Naive thymus-derived CD8-positive, alpha-beta T cell (primary cell): ENCODE measurements at regions not wholly inside any gene's neighbourhood (a gene's known extent, or its start where the extent isn't known, plus 50 kb on each side); places are given as distances from the start of the nearest gene placed in this dataset.

Source experiments
- ATAC-seq, 2 donors: fragments of 150-1000 bp; cut with Tn5 transposase in 1 of 2; sonication (Bioruptor Pico), chemical (Tn5 transposase) in 1 of 2; 1 replicate in 1 of 2; 2 replicates in 1 of 2; pipeline ENCODE4 v1.10.0; 2021; ENCODE audit warnings: mild to moderate bottlenecking in 2 of 2, moderate library complexity in 2 of 2
- POLR2A ChIA-PET: fragments of 350-600 bp; sonication (Branson Sonifier 250); formaldehyde crosslinking; loops from one replicate; lab custom pipeline; 2021; ENCODE audit warnings: antibody characterized with exemption; lab: Charles Lee
- DNase-seq, 10 donors: peaks; one replicate each; pipeline versions ENCODE4 v3.0.0 to v3.0.0-alpha.2; 2020 to 2022
- H3K27ac Mint-ChIP-seq, 10 donors: one replicate each; pipeline ENCODE4 v1.8.0; 2020 to 2022; ENCODE audit warnings: mild to moderate bottlenecking in 10 of 10, mixed read lengths in 10 of 10, moderate library complexity in 4 of 10, inconsistent platforms in 1 of 10
- H3K27me3 Mint-ChIP-seq, 5 donors: one replicate each; pipeline ENCODE4 v1.8.0; 2021 to 2022; ENCODE audit warnings: mixed read lengths in 5 of 5
- H3K36me3 Mint-ChIP-seq, 3 donors: one replicate each; pipeline ENCODE4 v1.8.0; 2020 to 2022; ENCODE audit warnings: mixed read lengths in 3 of 3, mild to moderate bottlenecking in 2 of 3, inconsistent platforms in 1 of 3
- H3K4me1 Mint-ChIP-seq, 4 donors: one replicate each; pipeline ENCODE4 v1.8.0; 2021 to 2022; ENCODE audit warnings: mixed read lengths in 4 of 4
- H3K4me3 Mint-ChIP-seq, 10 donors: one replicate each; pipeline ENCODE4 v1.8.0; 2020 to 2022; ENCODE audit warnings: mild to moderate bottlenecking in 10 of 10, mixed read lengths in 10 of 10, moderate library complexity in 6 of 10, inconsistent platforms in 1 of 10
- H3K9me3 Mint-ChIP-seq, 9 donors: one replicate each; pipeline ENCODE4 v1.8.0; 2020 to 2022; ENCODE audit warnings: mixed read lengths in 9 of 9, mild to moderate bottlenecking in 3 of 9, inconsistent platforms in 1 of 9, moderate library complexity in 1 of 9

GRCh38 chrX:10714531-10714930 lies 94.1 kb upstream of the MID1 start:
- Mint-ChIP-seq H3K36me3 (peaks cover 0 to 9% (median 0%) of the 10 kb centered on the region in 3 donors), H3K9me3 (peaks cover 0 to 7% (median 0%) of the 10 kb centered on the region in 9 donors), H3K4me1 (no peaks in the 10 kb centered on the region), H3K27ac (no peak overlapping the region), H3K4me3 (no peak overlapping the region), H3K27me3 (peaks cover 0 to 5% (median 0%) of the 10 kb centered on the region in 5 donors)
- ATAC-seq: no peak
- no peak for DNase-seq
- POLR2A ChIA-PET: no interaction called here

GRCh38 chrX:10722851-10723250 lies 102.5 kb upstream of the MID1 start:
- Mint-ChIP-seq H3K9me3 (no peaks in the 10 kb centered on the region), H3K36me3 (no peaks in the 10 kb centered on the region), H3K27ac (no peak overlapping the region), H3K27me3 (no peaks in the 10 kb centered on the region), H3K4me3 (no peak overlapping the region), H3K4me1 (no peaks in the 10 kb centered on the region)
- DNase-seq: peak in 5 of 10 donors; percentile 3 to 24 (median 12)
- POLR2A ChIA-PET: no interaction called here
- ATAC-seq: no peak

- Mint-ChIP-seq H3K27ac (no peak overlapping the region), H3K4me3 (no peak overlapping the region), H3K36me3 (no peaks in the 10 kb centered on the region), H3K27me3 (no peaks in the 10 kb centered on the region), H3K4me1 (no peaks in the 10 kb centered on the region), H3K9me3 (no peaks in the 10 kb centered on the region)
- POLR2A ChIA-PET: no interaction called here
- ATAC-seq: no peak
- no peak for DNase-seq
Observed at GRCh38 chrX:10725071-10725470, 104.7 kb upstream of the MID1 start.

- Mint-ChIP-seq H3K4me3 (no peak overlapping the region), H3K36me3 (no peaks in the 10 kb centered on the region), H3K27ac (no peak overlapping the region), H3K9me3 (no peaks in the 10 kb centered on the region), H3K4me1 (no peaks in the 10 kb centered on the region), H3K27me3 (no peaks in the 10 kb centered on the region)
- no peak for ATAC-seq
- POLR2A ChIA-PET: no interaction called here
- DNase-seq: no peak
Observed at GRCh38 chrX:10726647-10727046, 106.3 kb upstream of the MID1 start.

GRCh38 chrX:10728806-10729389 lies 108.5 kb upstream of the MID1 start:
- H3K9me3 Mint-ChIP-seq: peaks cover 0 to 2% (median 0%) of the 10 kb centered on the region in 9 donors
- H3K4me1 Mint-ChIP-seq: no peaks in the 10 kb centered on the region
- no peak overlapping the region for H3K4me3 Mint-ChIP-seq
- DNase-seq: no peak
- H3K36me3 Mint-ChIP-seq: no peaks in the 10 kb centered on the region
- H3K27ac Mint-ChIP-seq: no peak overlapping the region
- H3K27me3 Mint-ChIP-seq: no peaks in the 10 kb centered on the region
- POLR2A ChIA-PET: no interaction called here
- ATAC-seq: no peak

- Mint-ChIP-seq H3K4me1 (no peaks in the 10 kb centered on the region), H3K36me3 (no peaks in the 10 kb centered on the region), H3K4me3 (no peak overlapping the region), H3K27ac (no peak overlapping the region), H3K9me3 (peaks cover 0 to 4% (median 0%) of the 10 kb centered on the region in 9 donors), H3K27me3 (peaks cover 0 to 4% (median 0%) of the 10 kb centered on the region in 5 donors)
- no peak for DNase-seq
- ATAC-seq: no peak
- POLR2A ChIA-PET: no interaction called here
Observed at GRCh38 chrX:10739426-10739825, 119.0 kb upstream of the MID1 start.

- H3K4me3 Mint-ChIP-seq: no peak overlapping the region
Observed at GRCh38 chrX:10741003-10741402, 120.6 kb upstream of the MID1 start.

GRCh38 chrX:10741550-10741949 lies 121.2 kb upstream of the MID1 start:
- Mint-ChIP-seq H3K9me3 (peaks cover 0 to 4% (median 0%) of the 10 kb centered on the region in 9 donors), H3K36me3 (no peaks in the 10 kb centered on the region), H3K27me3 (peaks cover 0 to 3% (median 0%) of the 10 kb centered on the region in 5 donors), H3K27ac (no peak overlapping the region), H3K4me1 (no peaks in the 10 kb centered on the region), H3K4me3 (no peak overlapping the region)
- DNase-seq: no peak
- no peak for ATAC-seq
- POLR2A ChIA-PET: no interaction called here

More at GRCh38 chrX:10741003-10741402, 120.6 kb upstream of the MID1 start:
- peaks cover 0 to 4% (median 0%) of the 10 kb centered on the region in 9 donors for H3K9me3 Mint-ChIP-seq
- no peaks in the 10 kb centered on the region for H3K36me3 Mint-ChIP-seq
- DNase-seq: no peak
- no peak for ATAC-seq
- peaks cover 0 to 4% (median 0%) of the 10 kb centered on the region in 5 donors for H3K27me3 Mint-ChIP-seq
- no peaks in the 10 kb centered on the region for H3K4me1 Mint-ChIP-seq
- H3K27ac Mint-ChIP-seq: no peak overlapping the region
- POLR2A ChIA-PET: no interaction called here

GRCh38 chrX:10743476-10743875 lies 123.1 kb upstream of the MID1 start:
- Mint-ChIP-seq H3K4me3 (no peak overlapping the region), H3K4me1 (no peaks in the 10 kb centered on the region), H3K36me3 (no peaks in the 10 kb centered on the region), H3K27me3 (peaks cover 0 to 4% (median 0%) of the 10 kb centered on the region in 5 donors), H3K27ac (no peak overlapping the region), H3K9me3 (peaks cover 0 to 4% (median 0%) of the 10 kb centered on the region in 9 donors)
- DNase-seq: no peak
- ATAC-seq: no peak
- POLR2A ChIA-PET: no interaction called here

- Mint-ChIP-seq H3K9me3 (peaks cover 0 to 2% (median 0%) of the 10 kb centered on the region in 9 donors), H3K4me3 (no peak overlapping the region), H3K36me3 (no peaks in the 10 kb centered on the region), H3K4me1 (no peaks in the 10 kb centered on the region), H3K27me3 (peaks cover 0 to 4% (median 0%) of the 10 kb centered on the region in 5 donors), H3K27ac (no peak overlapping the region)
- no peak for ATAC-seq
- DNase-seq: no peak
- POLR2A ChIA-PET: no interaction called here
Observed at GRCh38 chrX:10744007-10744406, 123.6 kb upstream of the MID1 start.

- no peaks in the 10 kb centered on the region for H3K4me1 Mint-ChIP-seq
- ATAC-seq: no peak
Observed at GRCh38 chrX:10747975-10748374, 127.6 kb upstream of the MID1 start.

GRCh38 chrX:10749113-10749512 lies 128.7 kb upstream of the MID1 start:
- H3K27ac Mint-ChIP-seq: peak overlapping the region in 1 of 10 donors; percentile 45
- DNase-seq: no peak
- no peak for ATAC-seq
- POLR2A ChIA-PET: no interaction called here
- no peaks in the 10 kb centered on the region for H3K4me1 Mint-ChIP-seq
- H3K4me3 Mint-ChIP-seq: no peak overlapping the region
- H3K36me3 Mint-ChIP-seq: peaks cover 0 to 16% (median 0%) of the 10 kb centered on the region in 3 donors
- peaks cover 0 to 4% (median 0%) of the 10 kb centered on the region in 5 donors for H3K27me3 Mint-ChIP-seq
- peaks cover 0 to 11% (median 0%) of the 10 kb centered on the region in 9 donors for H3K9me3 Mint-ChIP-seq

More at GRCh38 chrX:10747975-10748374, 127.6 kb upstream of the MID1 start:
- Mint-ChIP-seq H3K4me3 (no peak overlapping the region), H3K27me3 (peaks cover 0 to 4% (median 0%) of the 10 kb centered on the region in 5 donors), H3K27ac (no peak overlapping the region), H3K36me3 (peaks cover 0 to 16% (median 0%) of the 10 kb centered on the region in 3 donors), H3K9me3 (peaks cover 0 to 11% (median 0%) of the 10 kb centered on the region in 9 donors)
- POLR2A ChIA-PET: no interaction called here
- DNase-seq: no peak

- H3K9me3 Mint-ChIP-seq: peaks cover 0 to 11% (median 0%) of the 10 kb centered on the region in 9 donors
- ATAC-seq (no peak), DNase-seq (no peak)
- no peak overlapping the region for H3K27ac Mint-ChIP-seq
- H3K27me3 Mint-ChIP-seq: peaks cover 0 to 4% (median 0%) of the 10 kb centered on the region in 5 donors
- H3K36me3 Mint-ChIP-seq: peaks cover 0 to 16% (median 0%) of the 10 kb centered on the region in 3 donors
- no peak overlapping the region for H3K4me3 Mint-ChIP-seq
- H3K4me1 Mint-ChIP-seq: no peaks in the 10 kb centered on the region
- POLR2A ChIA-PET: no interaction called here
Observed at GRCh38 chrX:10750581-10750980, 130.2 kb upstream of the MID1 start.

- Mint-ChIP-seq H3K9me3 (peaks cover 0 to 11% (median 0%) of the 10 kb centered on the region in 9 donors), H3K27ac (no peak overlapping the region)
Observed at GRCh38 chrX:10753116-10753515, 132.7 kb upstream of the MID1 start.

More at GRCh38 chrX:10753116-10753515, 132.7 kb upstream of the MID1 start:
- peaks cover 0 to 16% (median 0%) of the 10 kb centered on the region in 3 donors for H3K36me3 Mint-ChIP-seq
- H3K4me3 Mint-ChIP-seq: no peak overlapping the region
- no peaks in the 10 kb centered on the region for H3K27me3 Mint-ChIP-seq
- POLR2A ChIA-PET: no interaction called here
- DNase-seq (no peak), ATAC-seq (no peak)
- no peaks in the 10 kb centered on the region for H3K4me1 Mint-ChIP-seq
